Esophagus muscularis mucosa (tissue), 4 donors: ENCODE measurements at regions not wholly inside any gene's neighbourhood (a gene's known extent, or its start where the extent isn't known, plus 50 kb on each side); places are given as distances from the start of the nearest gene placed in this dataset.

ENCODE experiments used
- CTCF ChIP-seq, 3 experiments: fragments of 200-600 bp in 2 of 3; fragments of 450-650 bp in 1 of 3; sonication (generic) in 2 of 3; IDR thresholded peaks; one replicate each; pipeline ENCODE4 v1.5.1; 2017 to 2019; ENCODE audit warnings: antibody characterized with exemption in 3 of 3, mild to moderate bottlenecking in 2 of 3, moderate library complexity in 1 of 3
- EP300 ChIP-seq: sonication (generic); formaldehyde crosslinking; IDR thresholded peaks from one replicate; pipeline ENCODE4 v1.6.1; 2017; ENCODE audit warnings: antibody characterized with exemption
- POLR2A ChIP-seq: fragments of 450-650 bp; IDR thresholded peaks from one replicate; pipeline ENCODE4 v1.6.1; 2017; ENCODE audit warnings: antibody characterized with exemption, moderate library complexity, mild to moderate bottlenecking, low read depth
- POLR2AphosphoS5 ChIP-seq, 2 donors: sonication (generic); formaldehyde crosslinking; IDR thresholded peaks; one replicate each; pipeline ENCODE4 v1.6.1; 2017; ENCODE audit warnings: antibody characterized with exemption in 2 of 2

GRCh38 chr15:46277451-46277850, 642.6 kb downstream of the SQOR start:
- TF ChIP-seq CTCF (IDR thresholded peaks at IDR 0.05) (no peak), POLR2A (no peak), POLR2AphosphoS5 (IDR thresholded peaks at IDR 0.05) (no peak), EP300 (no peak)
